ENCODE measurements at regions not wholly inside any gene's neighbourhood (a gene's known extent, or its start where the extent isn't known, plus 50 kb on each side); places are given as distances from the start of the nearest gene placed in this dataset.

- no peak overlapping the region for H3K23ac ChIP-seq (ENCODE audit: insufficient read length, low read depth, low read length)
- no peak overlapping the region for H3T11ph ChIP-seq (ENCODE audit: low read length)
- H2BK20ac ChIP-seq (ENCODE audit: low read depth, low read length, poor library complexity, severe bottlenecking): no peak overlapping the region
- H2BK120ac ChIP-seq (ENCODE audit: low read depth, low read length, poor library complexity, severe bottlenecking): no peak overlapping the region
- H4K91ac ChIP-seq (ENCODE audit: insufficient read length, low read depth, low read length): no peak overlapping the region
- H4K8ac ChIP-seq (replicated peaks; ENCODE audit: insufficient read length, low read depth, low read length): no peak overlapping the region
- Mint-ChIP-seq H3K9me3 (peaks cover 10 to 11% of the 10 kb centered on the region in 2 experiments; a peak in 4 of 5 replicates), H3K36me3 (ENCODE audit: insufficient read depth in 1 of 3, low read depth in 3 of 3) (peaks cover 3 to 13% (median 5%) of the 10 kb centered on the region in 3 experiments; a peak in 5 of 7 replicates), H3K4me3 (no peak overlapping the region), H3K27me3 (ENCODE audit: low read depth) (no peaks in the 10 kb centered on the region), H3K4me1 (0 out of 4 replicates have a peak, but pooled peaks cover 0 to 2% of the 10 kb centered on the region in 2 experiments), H3K27ac (peak overlapping the region in 2 of 3 experiments; percentile 6 to 41; a peak in 2 of 7 replicates)
- H3K56ac ChIP-seq (ENCODE audit: insufficient read length, low read depth, low read length): no peak overlapping the region
- H3K79me1 ChIP-seq (ENCODE audit: insufficient read depth, low read depth, low read length, poor library complexity, severe bottlenecking): no peaks in the 10 kb centered on the region
- no peak overlapping the region for H3K27ac ChIP-seq (ENCODE audit: insufficient read length, low read depth, low read length)
- no peak for DNase-seq
- no peak overlapping the region for H4K5ac ChIP-seq (ENCODE audit: insufficient read length, low read depth, low read length)
- H2BK15ac ChIP-seq (ENCODE audit: low read depth, low read length): no peak overlapping the region
- H4K20me1 ChIP-seq (ENCODE audit: control insufficient read depth, insufficient read depth, insufficient read length): no peaks in the 10 kb centered on the region
- H2BK5ac ChIP-seq (ENCODE audit: insufficient read length, low read length): no peak overlapping the region
- H2BK12ac ChIP-seq (ENCODE audit: insufficient read length, low read depth, low read length): no peak overlapping the region
- no peaks in the 10 kb centered on the region for H3K79me2 ChIP-seq (ENCODE audit: insufficient read depth, low read length)
- H3K9ac ChIP-seq (ENCODE audit: extremely low read depth, insufficient read length, low read length): no peak overlapping the region
- no peaks in the 10 kb centered on the region for H3K4me1 ChIP-seq (ENCODE audit: insufficient read depth, low read length)
- no peak overlapping the region for H3K18ac ChIP-seq (ENCODE audit: insufficient read length, low read depth, low read length)
- no peak overlapping the region for H3K4ac ChIP-seq (ENCODE audit: low read depth, low read length)
- no peak overlapping the region for H2AFZ ChIP-seq (ENCODE audit: low read length)
- no peaks in the 10 kb centered on the region for H3K23me2 ChIP-seq (ENCODE audit: insufficient read length, low read depth, low read length, poor library complexity, severe bottlenecking)
- peaks cover 7% of the 10 kb centered on the region for H3K9me3 ChIP-seq (ENCODE audit: control insufficient read depth, low read depth, low read length)
- no peak overlapping the region for H3K4me2 ChIP-seq (ENCODE audit: insufficient read depth, insufficient read length, low read length)
- H3K27me3 ChIP-seq (ENCODE audit: insufficient read depth, low read length): no peaks in the 10 kb centered on the region
- TF ChIP-seq CTCF (conservative IDR thresholded peaks at IDR 0.05): no peak
- no CpG with 5 or more reads among the region's 1 CpG for WGBS (ENCODE audit: extremely low coverage, insufficient read length, low lambda C conversion rate)
- H3K14ac ChIP-seq (ENCODE audit: insufficient read depth, low read length): no peak overlapping the region
- H2AK5ac ChIP-seq (ENCODE audit: insufficient read length, low read length): no peak overlapping the region
Observed at GRCh38 chr5:103774721-103775120, 212.1 kb upstream of the NUDT12 start.
